ENCODE measurements at regions not wholly inside any gene's neighbourhood (a gene's known extent, or its start where the extent isn't known, plus 50 kb on each side); places are given as distances from the start of the nearest gene placed in this dataset.

DNA sequence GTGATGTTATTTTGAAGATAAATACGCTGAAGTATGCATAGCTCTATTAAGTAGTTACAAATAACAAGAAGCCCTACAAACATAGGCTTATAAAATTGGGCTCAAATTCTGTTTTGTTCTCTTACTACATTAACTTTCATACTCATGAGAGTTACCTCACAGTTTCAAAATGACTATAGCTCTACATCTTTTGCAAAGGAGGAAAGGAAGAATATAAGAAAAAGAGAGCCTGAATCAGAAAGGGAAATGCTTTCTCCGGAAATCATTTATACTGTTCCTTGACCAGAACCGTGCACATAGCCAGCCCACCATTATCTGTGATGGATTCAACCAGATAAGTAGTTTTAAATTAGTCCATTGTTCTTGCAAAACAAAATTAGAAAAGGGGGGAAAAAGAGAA, 1252.1 kb downstream of the NCAM2 start:
- intact Hi-C loops (cut with micrococcal nuclease), result no loop called here
- no peak overlapping the region for H3K27ac Mint-ChIP-seq
- no peaks in the 10 kb centered on the region for H3K27me3 Mint-ChIP-seq (ENCODE audit: insufficient read depth)
- no peaks in the 10 kb centered on the region for H3K9me3 Mint-ChIP-seq
- no peaks in the 10 kb centered on the region for H3K36me3 Mint-ChIP-seq (ENCODE audit: low read depth)
- H3K4me3 Mint-ChIP-seq, result no peak overlapping the region
- H3K4me1 Mint-ChIP-seq (ENCODE audit: low read depth), result no peaks in the 10 kb centered on the region
- DNase-seq (ENCODE audit: low spot score), result no peak

DNA sequence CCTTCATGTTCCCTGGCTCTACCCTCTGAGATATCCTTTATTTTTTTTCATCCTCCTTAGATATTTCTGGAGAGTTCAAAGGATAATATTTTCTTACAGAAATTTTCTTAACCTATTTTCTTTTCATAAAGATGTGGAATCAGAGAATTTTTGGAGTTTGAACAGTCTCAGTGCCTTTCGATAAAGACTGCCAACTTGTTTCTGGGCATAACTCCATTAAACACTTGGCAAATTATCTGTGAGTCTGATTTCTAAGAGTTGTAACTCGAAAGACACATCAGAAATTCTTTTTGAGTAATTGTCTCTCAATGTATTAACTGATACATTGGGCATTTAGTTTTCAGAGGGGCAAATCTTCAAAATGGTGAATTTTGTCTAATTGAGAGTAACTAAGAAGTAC, 1255.6 kb downstream of the NCAM2 start:
- H3K9me3 Mint-ChIP-seq, result no peaks in the 10 kb centered on the region
- no peaks in the 10 kb centered on the region for H3K36me3 Mint-ChIP-seq (ENCODE audit: low read depth)
- H3K4me3 Mint-ChIP-seq, result no peak overlapping the region
- H3K4me1 Mint-ChIP-seq (ENCODE audit: low read depth), result no peaks in the 10 kb centered on the region
- no peaks in the 10 kb centered on the region for H3K27me3 Mint-ChIP-seq (ENCODE audit: insufficient read depth)
- intact Hi-C loops (cut with micrococcal nuclease), result no loop called here
- no peak overlapping the region for H3K27ac Mint-ChIP-seq
- DNase-seq (ENCODE audit: low spot score), result no peak

DNA sequence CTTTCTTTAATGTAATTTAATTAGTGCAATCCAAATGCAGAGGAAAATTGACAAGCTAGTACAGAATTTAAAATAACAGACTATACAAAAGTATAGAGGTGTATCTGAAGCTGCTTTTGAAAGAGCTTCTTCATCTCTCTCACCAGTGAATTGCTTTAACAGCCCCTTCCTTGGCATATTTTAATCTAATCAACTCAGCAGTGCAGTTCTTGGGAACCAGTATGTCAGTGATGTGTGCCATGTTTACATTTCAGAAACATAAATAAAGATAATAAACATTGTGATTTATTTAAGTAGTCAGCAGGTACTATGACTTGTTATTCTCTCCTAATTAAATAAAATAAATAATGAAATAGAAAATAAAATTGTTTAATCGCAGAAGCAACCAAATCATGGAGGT, 1260.6 kb downstream of the NCAM2 start:
- H3K27me3 Mint-ChIP-seq (ENCODE audit: insufficient read depth), result no peaks in the 10 kb centered on the region
- DNase-seq (ENCODE audit: low spot score), result no peak
- H3K36me3 Mint-ChIP-seq (ENCODE audit: low read depth), result no peaks in the 10 kb centered on the region
- intact Hi-C loops (cut with micrococcal nuclease), result no loop called here
- H3K27ac Mint-ChIP-seq, result no peak overlapping the region
- no peaks in the 10 kb centered on the region for H3K9me3 Mint-ChIP-seq
- no peaks in the 10 kb centered on the region for H3K4me1 Mint-ChIP-seq (ENCODE audit: low read depth)
- no peak overlapping the region for H3K4me3 Mint-ChIP-seq

DNA sequence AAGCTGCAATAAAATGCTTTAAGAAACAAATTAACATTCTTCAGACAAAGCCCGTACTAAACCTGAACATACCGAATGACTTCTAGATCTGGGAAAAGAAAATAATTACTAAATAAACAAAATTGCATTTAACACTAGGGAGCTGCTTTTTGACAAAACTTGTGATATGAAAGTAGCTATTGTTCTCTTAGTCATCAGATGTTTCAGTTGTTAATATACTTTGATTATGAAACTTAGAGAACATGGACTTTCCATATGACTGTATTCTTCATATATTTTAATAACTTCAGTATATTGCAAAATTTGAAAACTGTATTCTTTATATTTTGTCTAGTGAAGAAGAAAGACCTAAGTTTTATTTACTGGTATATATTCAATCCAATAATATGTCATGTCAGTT, 1262.1 kb downstream of the NCAM2 start:
- H3K4me1 Mint-ChIP-seq (ENCODE audit: low read depth), result no peaks in the 10 kb centered on the region
- no peaks in the 10 kb centered on the region for H3K27me3 Mint-ChIP-seq (ENCODE audit: insufficient read depth)
- intact Hi-C loops (cut with micrococcal nuclease), result no loop called here
- no peaks in the 10 kb centered on the region for H3K9me3 Mint-ChIP-seq
- no peak overlapping the region for H3K4me3 Mint-ChIP-seq
- no peaks in the 10 kb centered on the region for H3K36me3 Mint-ChIP-seq (ENCODE audit: low read depth)
- no peak for DNase-seq (ENCODE audit: low spot score)
- no peak overlapping the region for H3K27ac Mint-ChIP-seq

DNA sequence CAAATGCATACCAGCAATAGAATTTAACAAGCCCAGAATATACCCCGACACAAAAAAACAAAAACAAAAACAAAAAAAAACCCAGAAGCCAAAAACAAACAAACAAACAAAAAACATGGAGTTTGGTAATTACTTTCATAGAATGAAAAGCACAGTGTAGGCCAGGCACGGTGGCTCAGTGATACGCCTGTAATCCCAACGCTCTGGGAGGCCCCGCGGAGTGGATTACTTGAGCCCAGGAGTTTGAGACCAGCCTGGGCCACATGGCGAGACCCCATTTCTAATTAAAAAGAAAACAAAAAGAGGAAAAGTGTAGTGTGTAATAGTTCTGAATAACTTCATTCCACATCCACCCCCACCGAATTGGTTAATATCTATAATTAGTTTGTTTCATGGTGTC, 1265.7 kb downstream of the NCAM2 start:
- Mint-ChIP-seq H3K4me3 (no peak overlapping the region), H3K4me1 (ENCODE audit: low read depth) (no peaks in the 10 kb centered on the region), H3K36me3 (ENCODE audit: low read depth) (no peaks in the 10 kb centered on the region), H3K27me3 (ENCODE audit: insufficient read depth) (no peaks in the 10 kb centered on the region), H3K9me3 (no peaks in the 10 kb centered on the region), H3K27ac (no peak overlapping the region)
- DNase-seq (ENCODE audit: low spot score), result no peak
- intact Hi-C loops (cut with micrococcal nuclease), result no loop called here

DNA sequence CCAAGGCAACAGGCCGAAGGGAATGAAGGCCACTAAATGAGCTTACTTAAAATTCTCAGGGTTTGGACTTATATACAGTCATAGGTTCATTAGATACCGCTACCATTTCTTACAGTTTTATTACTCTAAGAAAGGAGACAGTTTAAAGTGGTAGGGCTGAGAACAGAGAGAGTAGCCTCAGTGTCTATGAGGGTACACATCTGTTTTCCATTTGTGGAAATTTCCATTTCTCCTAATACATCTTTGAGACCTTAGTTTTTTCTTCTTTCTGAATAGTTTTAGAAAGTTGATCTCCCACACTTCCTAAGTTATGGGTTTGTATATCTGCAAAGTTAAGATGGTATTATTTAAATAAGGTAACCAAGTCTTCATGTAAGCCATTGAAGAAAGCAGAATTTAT, 1279.1 kb downstream of the NCAM2 start:
- Mint-ChIP-seq H3K27ac (no peak overlapping the region), H3K4me3 (no peak overlapping the region), H3K36me3 (ENCODE audit: low read depth) (no peaks in the 10 kb centered on the region), H3K27me3 (ENCODE audit: insufficient read depth) (no peaks in the 10 kb centered on the region), H3K4me1 (ENCODE audit: low read depth) (no peaks in the 10 kb centered on the region), H3K9me3 (no peaks in the 10 kb centered on the region)
- no peak for DNase-seq (ENCODE audit: low spot score)
- intact Hi-C loops (cut with micrococcal nuclease), result no loop called here

DNA sequence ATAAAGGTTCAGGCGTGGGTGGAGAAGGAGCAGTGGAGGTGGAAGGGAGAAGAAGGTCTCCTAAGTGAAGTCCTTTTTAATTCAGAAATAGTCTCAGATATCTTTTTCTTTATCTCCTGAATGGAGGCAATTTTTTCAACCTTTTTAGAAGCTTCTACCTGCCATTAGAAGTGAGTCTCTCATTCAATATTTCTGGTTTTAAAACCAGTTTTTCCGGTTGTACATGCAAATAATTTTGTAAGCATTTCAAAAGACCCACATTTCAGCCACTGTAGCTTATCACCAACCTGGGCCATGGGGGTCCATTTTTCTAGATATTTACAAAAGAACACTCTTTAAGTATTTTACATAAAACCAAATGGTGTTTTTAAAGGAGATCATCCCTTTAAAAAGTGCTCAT, 1280.2 kb downstream of the NCAM2 start:
- intact Hi-C loops (cut with micrococcal nuclease), result no loop called here
- Mint-ChIP-seq H3K4me3 (no peak overlapping the region), H3K9me3 (no peaks in the 10 kb centered on the region), H3K27ac (no peak overlapping the region), H3K4me1 (ENCODE audit: low read depth) (no peaks in the 10 kb centered on the region), H3K27me3 (ENCODE audit: insufficient read depth) (no peaks in the 10 kb centered on the region), H3K36me3 (ENCODE audit: low read depth) (no peaks in the 10 kb centered on the region)
- DNase-seq (ENCODE audit: low spot score), result no peak

DNA sequence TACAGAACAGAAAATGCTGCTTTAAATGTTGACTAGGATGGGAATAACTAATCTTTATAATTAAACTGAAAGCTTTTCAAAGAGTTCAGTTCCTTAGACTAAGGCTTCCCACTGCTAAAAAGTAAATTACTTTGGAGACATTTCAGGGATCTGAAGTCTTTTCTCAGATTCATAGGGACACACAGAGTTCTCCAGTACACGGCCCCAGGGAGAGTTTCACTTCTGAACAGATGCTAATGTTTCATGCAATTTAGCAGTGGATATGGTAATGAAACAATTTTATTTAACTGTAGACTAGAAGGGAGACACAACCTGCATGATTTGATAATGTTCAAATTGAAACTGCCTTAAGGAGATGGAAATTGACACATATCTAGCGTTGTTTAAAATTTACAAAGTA, 1282.6 kb downstream of the NCAM2 start:
- H3K27me3 Mint-ChIP-seq (ENCODE audit: insufficient read depth), result no peaks in the 10 kb centered on the region
- no peaks in the 10 kb centered on the region for H3K36me3 Mint-ChIP-seq (ENCODE audit: low read depth)
- no peaks in the 10 kb centered on the region for H3K4me1 Mint-ChIP-seq (ENCODE audit: low read depth)
- no peak for DNase-seq (ENCODE audit: low spot score)
- intact Hi-C loops (cut with micrococcal nuclease), result no loop called here
- H3K9me3 Mint-ChIP-seq, result no peaks in the 10 kb centered on the region
- H3K4me3 Mint-ChIP-seq, result no peak overlapping the region
- H3K27ac Mint-ChIP-seq, result no peak overlapping the region

DNA sequence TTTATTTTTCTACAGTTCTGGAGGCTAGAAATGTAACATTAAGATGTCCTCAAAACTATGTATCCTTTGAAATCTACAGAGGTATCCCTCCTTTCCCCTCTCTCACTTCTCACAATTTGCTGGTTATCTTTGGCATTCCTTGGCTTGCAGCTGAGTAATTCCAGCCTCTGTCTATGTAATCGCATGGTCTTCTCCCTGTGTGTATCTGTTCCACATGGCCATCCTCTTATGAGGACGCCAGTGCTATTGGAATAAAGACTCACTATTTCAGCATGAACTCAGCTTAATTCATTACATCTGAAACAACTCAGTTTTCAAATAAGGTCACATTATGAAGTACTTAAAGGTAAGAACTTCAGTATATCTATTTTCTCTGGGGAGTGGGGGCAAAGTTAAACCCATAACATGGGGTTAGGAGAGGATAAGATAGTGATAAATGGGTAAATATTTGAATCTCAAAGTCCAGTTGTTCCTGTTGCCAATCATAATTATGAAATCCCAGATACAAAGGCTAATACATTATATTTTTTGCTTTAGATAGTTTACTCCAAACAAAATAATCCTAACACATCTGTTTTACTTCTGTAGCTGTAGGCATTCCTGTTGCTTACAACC, 1290.8 kb downstream of the NCAM2 start:
- Mint-ChIP-seq H3K4me3 (no peak overlapping the region), H3K27me3 (ENCODE audit: insufficient read depth) (no peaks in the 10 kb centered on the region), H3K4me1 (ENCODE audit: low read depth) (no peaks in the 10 kb centered on the region), H3K36me3 (ENCODE audit: low read depth) (no peaks in the 10 kb centered on the region), H3K9me3 (no peaks in the 10 kb centered on the region), H3K27ac (no peak overlapping the region)
- no peak for DNase-seq (ENCODE audit: low spot score)
- intact Hi-C loops (cut with micrococcal nuclease), result no loop called here

DNA sequence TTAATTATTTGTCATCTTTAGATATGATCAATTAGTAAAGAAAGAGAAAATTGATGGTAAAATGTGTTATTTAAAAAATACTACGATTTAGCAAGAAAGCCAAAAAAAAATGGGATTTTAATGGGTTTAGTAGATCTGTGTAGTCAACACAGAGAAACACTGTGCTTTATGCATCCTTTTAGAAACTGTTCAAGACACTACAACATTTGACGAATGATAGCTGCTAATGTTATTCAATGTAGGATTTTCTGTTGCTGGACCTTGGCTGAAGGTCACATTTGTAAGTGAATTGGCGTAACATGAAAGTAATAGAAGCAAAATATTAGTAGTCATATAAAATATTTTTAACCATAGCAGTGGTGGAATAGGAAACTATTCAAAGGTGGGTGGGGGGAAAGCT, 1293.9 kb downstream of the NCAM2 start:
- H3K27me3 Mint-ChIP-seq (ENCODE audit: insufficient read depth), result no peaks in the 10 kb centered on the region
- H3K4me3 Mint-ChIP-seq, result no peak overlapping the region
- no peaks in the 10 kb centered on the region for H3K36me3 Mint-ChIP-seq (ENCODE audit: low read depth)
- H3K27ac Mint-ChIP-seq, result no peak overlapping the region
- H3K4me1 Mint-ChIP-seq (ENCODE audit: low read depth), result no peaks in the 10 kb centered on the region
- intact Hi-C loops (cut with micrococcal nuclease), result no loop called here
- H3K9me3 Mint-ChIP-seq, result no peaks in the 10 kb centered on the region
- no peak for DNase-seq (ENCODE audit: low spot score)

DNA sequence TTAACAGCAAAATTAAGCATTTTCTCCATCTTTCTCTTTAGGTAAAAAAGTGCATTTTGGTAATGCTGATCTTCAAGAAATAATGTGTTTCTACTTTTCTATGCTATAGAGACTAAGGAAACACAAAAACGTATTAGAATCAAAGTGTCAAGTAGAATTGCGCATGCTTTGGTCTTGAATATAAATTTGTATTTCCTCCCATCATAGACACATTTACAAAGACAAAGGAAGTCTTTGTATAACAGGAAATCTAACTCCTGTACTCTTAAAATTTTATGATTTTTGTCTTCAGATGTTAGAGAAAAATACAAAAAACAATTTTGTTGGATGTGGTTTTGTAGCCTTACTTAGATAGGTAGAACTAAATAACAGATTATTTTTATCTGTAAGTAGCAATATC, 1299.4 kb downstream of the NCAM2 start:
- Mint-ChIP-seq H3K27me3 (ENCODE audit: insufficient read depth) (no peaks in the 10 kb centered on the region), H3K9me3 (peaks cover 8% of the 10 kb centered on the region), H3K4me3 (no peak overlapping the region), H3K4me1 (ENCODE audit: low read depth) (no peaks in the 10 kb centered on the region), H3K27ac (no peak overlapping the region), H3K36me3 (ENCODE audit: low read depth) (no peaks in the 10 kb centered on the region)
- no peak for DNase-seq (ENCODE audit: low spot score)
- intact Hi-C loops (cut with micrococcal nuclease), result no loop called here

DNA sequence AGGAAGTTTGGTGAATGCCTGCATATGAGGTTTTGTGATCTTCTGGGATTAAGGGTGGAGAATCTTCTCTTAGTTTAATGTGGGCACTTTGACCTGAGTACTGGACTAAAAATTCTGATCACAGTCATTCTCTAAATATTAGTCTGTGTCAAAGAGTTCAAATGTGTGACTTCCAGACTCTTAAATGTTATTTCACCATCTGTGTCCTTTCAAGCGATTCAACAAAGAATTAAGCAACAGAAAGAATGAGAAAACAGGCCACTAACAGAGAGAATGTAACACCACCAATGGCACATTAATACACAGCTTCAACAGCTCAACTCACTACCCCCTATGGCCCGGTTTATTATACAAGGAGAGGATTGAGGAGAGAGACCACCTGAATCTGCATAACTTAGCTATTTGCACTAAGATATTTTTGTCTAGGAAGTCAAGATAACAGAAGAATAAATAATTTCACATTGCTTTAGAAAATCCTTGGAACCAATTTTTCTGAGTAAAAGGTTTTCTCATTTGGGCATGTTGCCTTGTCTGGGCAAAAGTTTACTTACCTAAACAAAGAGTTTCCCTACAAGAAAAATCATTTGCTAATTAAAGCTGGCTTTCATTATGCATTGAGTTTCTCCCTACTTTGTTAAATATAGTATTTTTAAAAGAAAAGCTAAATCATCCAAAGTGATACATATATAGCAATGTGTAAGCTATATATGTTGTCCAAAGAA, 1313.7 kb downstream of the NCAM2 start:
- Mint-ChIP-seq H3K27ac (no peak overlapping the region), H3K4me1 (ENCODE audit: low read depth) (no peaks in the 10 kb centered on the region), H3K36me3 (ENCODE audit: low read depth) (no peaks in the 10 kb centered on the region), H3K27me3 (ENCODE audit: insufficient read depth) (no peaks in the 10 kb centered on the region), H3K9me3 (no peaks in the 10 kb centered on the region), H3K4me3 (no peak overlapping the region)
- DNase-seq (ENCODE audit: low spot score), result no peak
- intact Hi-C loops (cut with micrococcal nuclease), result no loop called here

DNA sequence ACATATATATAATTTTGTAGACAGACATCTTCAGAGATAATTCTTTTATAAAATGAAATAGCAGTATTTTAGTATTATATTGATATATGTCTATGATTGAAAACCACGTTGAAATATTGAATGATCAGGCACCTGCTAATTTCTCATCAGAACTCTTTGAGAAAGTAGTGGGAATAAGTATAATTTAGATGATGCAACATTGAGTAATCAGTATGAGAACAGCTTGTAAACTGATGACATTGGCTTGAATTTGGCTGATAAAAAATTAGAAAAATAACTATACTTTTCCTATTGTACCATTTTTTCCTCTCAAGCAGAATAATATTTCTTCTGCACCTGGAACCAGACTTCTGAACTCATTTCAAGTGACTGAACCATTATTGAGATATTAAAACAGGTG, 1316.8 kb downstream of the NCAM2 start:
- intact Hi-C loops (cut with micrococcal nuclease), result no loop called here
- Mint-ChIP-seq H3K9me3 (no peaks in the 10 kb centered on the region), H3K4me1 (ENCODE audit: low read depth) (no peaks in the 10 kb centered on the region), H3K4me3 (no peak overlapping the region), H3K36me3 (ENCODE audit: low read depth) (no peaks in the 10 kb centered on the region), H3K27ac (no peak overlapping the region), H3K27me3 (ENCODE audit: insufficient read depth) (no peaks in the 10 kb centered on the region)
- no peak for DNase-seq (ENCODE audit: low spot score)

DNA sequence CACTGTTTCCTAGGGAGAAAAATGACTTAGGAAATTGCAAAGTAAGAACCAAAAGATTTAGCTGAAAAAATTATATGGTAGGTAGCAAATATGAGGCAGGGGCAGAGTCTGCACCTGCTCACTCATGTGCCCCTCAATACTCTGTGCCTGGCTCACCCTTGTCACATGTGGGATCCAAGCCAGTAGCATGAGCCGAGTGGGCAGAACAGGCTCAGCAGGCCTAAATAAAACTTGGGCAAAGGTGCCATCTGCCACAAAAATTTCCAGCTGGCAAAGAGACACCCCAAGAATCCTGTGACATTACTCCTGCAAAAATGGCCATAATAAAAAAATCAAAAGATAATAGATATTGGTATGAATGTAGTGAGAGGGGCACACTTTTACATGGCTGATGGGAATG, 1321.2 kb downstream of the NCAM2 start:
- Mint-ChIP-seq H3K9me3 (no peaks in the 10 kb centered on the region), H3K36me3 (ENCODE audit: low read depth) (no peaks in the 10 kb centered on the region), H3K27me3 (ENCODE audit: insufficient read depth) (no peaks in the 10 kb centered on the region), H3K27ac (no peak overlapping the region), H3K4me1 (ENCODE audit: low read depth) (no peaks in the 10 kb centered on the region), H3K4me3 (no peak overlapping the region)
- DNase-seq (ENCODE audit: low spot score), result no peak
- intact Hi-C loops (cut with micrococcal nuclease), result no loop called here

All from activated T-helper 1 cell treated with anti-CD3 and anti-CD28 coated beads, Interleukin-12 subunit alpha, Interleukin-12 subunit beta, Interleukin-2, Interleukin-4 antibody, amounts not matched to agents 30 ng/mL and 10 ng/mL and 1 ng/mL, durations not matched to agents 14 hours and 24 hours and 36 hours (primary cell).